Naive thymus-derived CD4-positive, alpha-beta T cell (primary cell): ENCODE measurements at regions not wholly inside any gene's neighbourhood (a gene's known extent, or its start where the extent isn't known, plus 50 kb on each side); places are given as distances from the start of the nearest gene placed in this dataset.

Experiments used
- ATAC-seq: fragments of 150-1000 bp; cut with Tn5 transposase; 2 replicates; pipeline ENCODE4 v1.10.0; 2021; ENCODE audit warnings: mild to moderate bottlenecking, moderate library complexity
- CTCF ChIA-PET: fragments of 350-600 bp; sonication (Branson Sonifier 250); formaldehyde crosslinking; loops from one replicate; lab custom pipeline; 2021; ENCODE audit warnings: antibody characterized with exemption; lab: Charles Lee
- POLR2A ChIA-PET: fragments of 350-600 bp; sonication (Branson Sonifier 250); formaldehyde crosslinking; loops from one replicate; lab custom pipeline; 2021; ENCODE audit warnings: antibody characterized with exemption, inconsistent platforms; lab: Charles Lee
- DNase-seq, 9 donors: peaks; one replicate each; pipeline versions ENCODE4 v3.0.0 to v3.0.0-alpha.2; 2020 to 2022; ENCODE audit warnings: mixed read lengths in 1 of 9
- H3K27ac ChIP-seq: one replicate; pipeline ENCODE4 v1.7.0; 2013; ENCODE audit warnings: mild to moderate bottlenecking, low read depth, low read length, moderate library complexity
- H3K27me3 ChIP-seq, 2 donors: one replicate each; pipeline ENCODE4 v1.7.0; 2013; ENCODE audit warnings: low read length in 2 of 2, mild to moderate bottlenecking in 2 of 2, moderate library complexity in 2 of 2; ENCODE audit not compliant: control insufficient read depth in 2 of 2, insufficient read depth in 2 of 2
- H3K36me3 ChIP-seq, 3 experiments: 1 replicate in 2 of 3; 2 replicates in 1 of 3; pipeline ENCODE4 v1.7.0; 2013; ENCODE audit warnings: low read length in 3 of 3, mild to moderate bottlenecking in 3 of 3, moderate library complexity in 1 of 3; ENCODE audit not compliant: insufficient read depth in 3 of 3, control insufficient read depth in 2 of 3
- H3K4me1 ChIP-seq, 2 donors: one replicate each; pipeline ENCODE4 v1.7.0; 2013; ENCODE audit warnings: low read length in 2 of 2, mild to moderate bottlenecking in 2 of 2, moderate library complexity in 1 of 2; ENCODE audit not compliant: control insufficient read depth in 2 of 2, insufficient read depth in 2 of 2
- H3K4me3 ChIP-seq: 2 replicates; pipeline ENCODE4 v1.7.0; 2013; ENCODE audit warnings: mild to moderate bottlenecking, low read length
- H3K9me3 ChIP-seq, 3 experiments: 1 replicate in 2 of 3; 2 replicates in 1 of 3; pipeline ENCODE4 v1.7.0; 2013; ENCODE audit warnings: low read length in 3 of 3; ENCODE audit not compliant: control insufficient read depth in 2 of 3
- H3K27ac Mint-ChIP-seq, 9 donors: one replicate each; pipeline ENCODE4 v1.8.0; 2020 to 2022; ENCODE audit warnings: mixed read lengths in 9 of 9, mild to moderate bottlenecking in 8 of 9, moderate library complexity in 5 of 9, inconsistent platforms in 2 of 9
- H3K27me3 Mint-ChIP-seq, 5 donors: one replicate each; pipeline ENCODE4 v1.8.0; 2021 to 2022; ENCODE audit warnings: mixed read lengths in 5 of 5, mild to moderate bottlenecking in 1 of 5
- H3K36me3 Mint-ChIP-seq, 5 donors: one replicate each; pipeline ENCODE4 v1.8.0; 2020 to 2022; ENCODE audit warnings: mixed read lengths in 5 of 5, mild to moderate bottlenecking in 3 of 5, inconsistent platforms in 1 of 5
- H3K4me1 Mint-ChIP-seq, 7 donors: one replicate each; pipeline ENCODE4 v1.8.0; 2020 to 2022; ENCODE audit warnings: mixed read lengths in 7 of 7, mild to moderate bottlenecking in 3 of 7, inconsistent platforms in 1 of 7
- H3K4me3 Mint-ChIP-seq, 10 donors: one replicate each; pipeline ENCODE4 v1.8.0; 2020 to 2022; ENCODE audit warnings: mild to moderate bottlenecking in 10 of 10, mixed read lengths in 10 of 10, moderate library complexity in 6 of 10, inconsistent platforms in 2 of 10
- H3K9me3 Mint-ChIP-seq, 11 donors: one replicate each; pipeline ENCODE4 v1.8.0; 2020 to 2022; ENCODE audit warnings: mixed read lengths in 11 of 11, mild to moderate bottlenecking in 4 of 11, inconsistent platforms in 1 of 11, moderate library complexity in 1 of 11
- intact Hi-C, 2 donors: fragments of 100-400 bp; cut with micrococcal nuclease; formaldehyde crosslinking; loops; one replicate each; pipeline ENCODE4 v1.15.1; 2023

DNA sequence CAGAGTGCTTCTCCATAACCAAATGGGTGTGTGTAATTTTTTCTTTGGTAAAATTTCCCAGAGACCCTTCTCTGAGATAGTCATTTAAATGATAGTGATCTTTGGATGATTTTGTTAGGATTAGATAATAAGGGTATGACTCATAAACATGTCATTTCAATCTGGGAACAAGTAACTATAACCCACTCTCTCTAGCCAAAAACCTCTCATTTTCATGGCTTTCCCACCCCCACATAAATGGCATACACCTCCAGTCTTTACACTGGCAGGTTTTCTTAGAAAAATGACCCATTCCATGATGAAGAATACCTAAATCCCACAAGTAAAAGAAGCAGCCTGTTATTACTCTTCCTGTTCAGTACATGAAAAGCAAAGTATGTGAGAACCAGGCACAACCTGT lies 572.0 kb upstream of the ZEB2 start:
- no peaks in the 10 kb centered on the region for H3K9me3 ChIP-seq
- DNase-seq, result no peak
- H3K36me3 Mint-ChIP-seq, result no peaks in the 10 kb centered on the region
- ChIA-PET POLR2A (no interaction called here), CTCF (no interaction called here)
- no peaks in the 10 kb centered on the region for H3K27me3 ChIP-seq
- peaks cover 0 to 4% (median 0%) of the 10 kb centered on the region in 5 donors for H3K27me3 Mint-ChIP-seq
- H3K4me1 ChIP-seq, result no peaks in the 10 kb centered on the region
- ATAC-seq, result no peak
- H3K9me3 Mint-ChIP-seq, result peaks cover 0 to 11% (median 0%) of the 10 kb centered on the region in 11 donors
- no peak overlapping the region for H3K4me3 ChIP-seq
- intact Hi-C loops, result no loop called here
- no peak overlapping the region for H3K4me3 Mint-ChIP-seq
- no peaks in the 10 kb centered on the region for H3K4me1 Mint-ChIP-seq
- H3K36me3 ChIP-seq, result no peaks in the 10 kb centered on the region
- H3K27ac ChIP-seq, result no peak overlapping the region
- no peak overlapping the region for H3K27ac Mint-ChIP-seq

DNA sequence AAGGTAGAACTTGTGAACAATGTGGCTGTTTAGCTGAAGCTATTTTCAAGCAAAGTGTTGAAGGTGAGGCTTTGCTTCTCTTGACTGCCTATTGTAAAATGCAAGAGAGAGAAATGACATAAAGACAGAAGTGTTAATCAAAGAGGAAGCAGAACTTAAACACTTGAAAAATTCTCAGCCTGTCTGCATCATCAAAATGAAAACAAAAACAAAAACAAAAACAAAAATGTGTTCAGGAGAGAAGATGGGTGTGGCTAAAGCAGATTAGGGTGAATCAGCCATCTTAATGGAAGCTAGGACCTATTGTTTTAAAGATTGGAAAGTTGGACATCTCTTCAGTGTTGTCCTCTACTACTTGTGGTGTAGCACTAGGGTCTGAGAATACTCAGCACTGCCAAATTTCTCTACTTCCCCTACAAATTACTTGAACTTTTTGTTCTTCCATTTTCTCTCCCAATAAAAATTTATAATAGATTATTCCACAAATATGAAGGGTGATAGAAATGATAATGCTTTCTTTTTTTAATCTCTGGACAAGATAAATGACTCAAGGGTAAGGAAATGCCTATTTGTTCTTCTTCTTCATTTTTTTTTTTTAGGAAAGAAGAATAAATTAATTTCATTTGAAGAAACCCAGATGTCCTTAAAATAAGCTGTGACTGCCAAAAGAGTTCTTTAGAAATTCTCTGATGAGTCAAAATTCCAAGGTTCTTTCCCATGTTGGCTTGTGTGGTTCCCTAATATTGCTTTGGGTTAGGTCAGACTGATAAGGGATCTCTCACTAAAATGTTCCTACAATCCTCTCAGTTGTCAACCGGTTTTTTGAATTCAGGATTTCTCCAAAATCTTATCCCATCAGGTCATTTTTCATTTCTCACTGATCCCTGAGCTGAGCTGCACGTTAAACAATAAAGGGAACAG lies 571.2 kb upstream of the ZEB2 start:
- no peak overlapping the region for H3K27ac Mint-ChIP-seq
- no peaks in the 10 kb centered on the region for H3K36me3 Mint-ChIP-seq
- no peak overlapping the region for H3K4me3 Mint-ChIP-seq
- H3K27me3 ChIP-seq, result no peaks in the 10 kb centered on the region
- peaks cover 0 to 11% (median 0%) of the 10 kb centered on the region in 11 donors for H3K9me3 Mint-ChIP-seq
- H3K27me3 Mint-ChIP-seq, result peaks cover 0 to 4% (median 0%) of the 10 kb centered on the region in 5 donors
- ChIA-PET POLR2A (no interaction called here), CTCF (no interaction called here)
- no peaks in the 10 kb centered on the region for H3K4me1 ChIP-seq
- no peak for ATAC-seq
- no peak overlapping the region for H3K4me3 ChIP-seq
- no peak for DNase-seq
- H3K27ac ChIP-seq, result no peak overlapping the region
- no peaks in the 10 kb centered on the region for H3K4me1 Mint-ChIP-seq
- no peaks in the 10 kb centered on the region for H3K9me3 ChIP-seq
- intact Hi-C loops, result no loop called here
- no peaks in the 10 kb centered on the region for H3K36me3 ChIP-seq

DNA sequence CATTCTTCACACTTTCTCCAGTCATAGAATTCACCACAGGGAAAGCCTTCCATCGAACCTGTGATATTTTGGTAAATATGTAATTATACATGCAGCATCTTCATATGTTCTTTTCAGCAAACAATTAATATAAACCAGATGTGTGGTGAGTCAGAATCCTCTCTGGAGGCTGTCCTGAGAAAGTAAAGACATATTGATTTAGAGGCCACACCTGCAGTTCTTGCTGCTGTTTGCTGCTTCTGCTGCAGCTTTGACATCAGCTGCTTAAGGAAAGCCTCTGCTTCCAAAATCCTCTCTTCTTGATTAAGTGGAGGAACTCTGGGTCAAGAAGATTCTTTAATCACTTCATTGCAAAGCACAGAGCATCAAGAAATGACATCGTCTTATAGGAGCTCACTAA lies 568.8 kb upstream of the ZEB2 start:
- CTCF ChIA-PET, result interaction anchor here (0.6 kb wide), 1 partner anchor 8 kb away, joined by 4 read pairs; no protein-coding TSS in a partner anchor
- Mint-ChIP-seq H3K27ac (no peak overlapping the region), H3K9me3 (peaks cover 0 to 11% (median 0%) of the 10 kb centered on the region in 11 donors), H3K36me3 (no peaks in the 10 kb centered on the region), H3K4me1 (no peaks in the 10 kb centered on the region), H3K4me3 (no peak overlapping the region), H3K27me3 (peaks cover 0 to 4% (median 0%) of the 10 kb centered on the region in 5 donors)
- H3K9me3 ChIP-seq, result no peaks in the 10 kb centered on the region
- ATAC-seq (no peak), DNase-seq (no peak)
- H3K27ac ChIP-seq, result no peak overlapping the region
- intact Hi-C loops, result no loop called here
- POLR2A ChIA-PET, result no interaction called here
- H3K36me3 ChIP-seq, result no peaks in the 10 kb centered on the region
- H3K4me1 ChIP-seq, result no peaks in the 10 kb centered on the region
- H3K4me3 ChIP-seq, result no peak overlapping the region
- H3K27me3 ChIP-seq, result no peaks in the 10 kb centered on the region

DNA sequence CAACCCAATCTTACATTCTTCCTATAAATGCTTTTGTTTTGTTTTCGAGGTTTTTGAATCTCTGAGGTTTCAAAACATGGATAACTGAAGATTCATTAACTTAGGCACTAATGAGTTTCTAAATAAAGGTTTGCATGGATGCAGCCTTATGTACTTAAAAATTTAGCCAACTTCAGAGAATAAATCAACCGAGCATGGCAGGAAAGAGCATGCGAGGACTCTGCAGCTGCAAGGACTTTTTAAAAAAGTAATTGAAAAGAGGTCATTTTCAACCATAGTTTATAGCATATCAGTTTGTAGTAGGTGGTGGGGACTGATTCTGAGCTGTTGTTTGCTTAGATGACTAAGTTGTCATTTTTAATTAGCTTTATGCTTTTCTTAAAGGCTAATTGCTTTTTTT lies 567.0 kb upstream of the ZEB2 start:
- no peak for ATAC-seq
- H3K4me3 Mint-ChIP-seq, result no peak overlapping the region
- peaks cover 0 to 4% (median 0%) of the 10 kb centered on the region in 5 donors for H3K27me3 Mint-ChIP-seq

DNA sequence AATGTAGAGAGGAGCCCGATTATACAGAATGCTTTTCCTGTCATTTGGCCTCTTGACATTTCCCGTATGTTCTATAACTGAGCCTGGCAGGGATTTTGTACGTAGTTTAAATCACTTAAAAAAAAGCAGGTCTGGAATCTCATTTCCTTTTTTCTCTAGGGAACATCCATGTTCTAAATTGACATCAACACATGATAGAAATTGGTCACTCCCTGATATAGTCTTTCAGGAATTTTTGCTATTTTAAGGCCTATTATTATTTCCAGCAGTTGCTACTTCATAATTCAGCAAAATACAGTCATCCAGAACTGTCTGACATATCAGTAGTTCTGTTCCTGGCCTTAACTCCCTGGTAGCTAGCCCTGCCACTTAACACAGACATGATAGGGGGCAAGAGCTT lies 565.7 kb upstream of the ZEB2 start:
- peaks cover 0 to 9% (median 0%) of the 10 kb centered on the region in 11 donors for H3K9me3 Mint-ChIP-seq
- no peak overlapping the region for H3K27ac ChIP-seq
- no peaks in the 10 kb centered on the region for H3K36me3 Mint-ChIP-seq
- intact Hi-C loops, result no loop called here
- ChIA-PET CTCF (no interaction called here), POLR2A (no interaction called here)
- no peak overlapping the region for H3K4me3 Mint-ChIP-seq
- H3K4me1 Mint-ChIP-seq, result no peaks in the 10 kb centered on the region
- H3K9me3 ChIP-seq, result no peaks in the 10 kb centered on the region
- no peaks in the 10 kb centered on the region for H3K27me3 ChIP-seq
- no peak overlapping the region for H3K4me3 ChIP-seq
- H3K27me3 Mint-ChIP-seq, result peaks cover 0 to 8% (median 0%) of the 10 kb centered on the region in 5 donors
- ATAC-seq (no peak), DNase-seq (no peak)
- no peaks in the 10 kb centered on the region for H3K4me1 ChIP-seq
- H3K36me3 ChIP-seq, result no peaks in the 10 kb centered on the region
- H3K27ac Mint-ChIP-seq, result no peak overlapping the region

More for the DNA sequence above, 567.0 kb upstream of the ZEB2 start:
- ChIA-PET CTCF (no interaction called here), POLR2A (no interaction called here)
- Mint-ChIP-seq H3K27ac (no peak overlapping the region), H3K36me3 (no peaks in the 10 kb centered on the region), H3K9me3 (peaks cover 0 to 11% (median 0%) of the 10 kb centered on the region in 11 donors), H3K4me1 (no peaks in the 10 kb centered on the region)
- Histone ChIP-seq H3K27me3 (no peaks in the 10 kb centered on the region), H3K4me1 (no peaks in the 10 kb centered on the region), H3K36me3 (no peaks in the 10 kb centered on the region), H3K9me3 (no peaks in the 10 kb centered on the region), H3K27ac (no peak overlapping the region), H3K4me3 (no peak overlapping the region)
- intact Hi-C loops, result no loop called here
- no peak for DNase-seq

DNA sequence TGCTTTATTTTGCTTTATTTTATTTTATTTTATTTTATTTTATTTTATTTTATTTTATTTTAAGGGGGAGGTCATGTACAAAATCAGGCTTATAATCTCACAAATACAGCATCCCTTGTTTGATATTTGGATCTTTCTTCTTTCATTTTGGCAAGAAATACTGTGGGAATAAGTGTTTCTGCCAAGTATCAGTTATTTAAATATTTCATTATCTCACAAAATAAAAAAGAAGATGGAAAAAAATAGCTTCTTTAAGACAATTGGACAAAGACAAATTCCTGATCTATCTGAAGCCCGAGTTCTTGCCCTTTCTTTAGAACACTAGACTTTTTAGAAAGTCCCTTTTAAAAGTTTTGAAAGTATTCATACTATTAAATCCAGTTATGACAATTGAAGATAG lies 560.5 kb upstream of the ZEB2 start:
- DNase-seq (no peak), ATAC-seq (no peak)
- no peaks in the 10 kb centered on the region for H3K4me1 Mint-ChIP-seq
- POLR2A ChIA-PET, result no interaction called here
- no peaks in the 10 kb centered on the region for H3K4me1 ChIP-seq
- no peaks in the 10 kb centered on the region for H3K36me3 ChIP-seq
- intact Hi-C loops, result no loop called here
- no peaks in the 10 kb centered on the region for H3K27me3 ChIP-seq
- no peak overlapping the region for H3K4me3 ChIP-seq
- no peak overlapping the region for H3K4me3 Mint-ChIP-seq
- no peaks in the 10 kb centered on the region for H3K36me3 Mint-ChIP-seq
- peaks cover 0 to 4% (median 0%) of the 10 kb centered on the region in 5 donors for H3K27me3 Mint-ChIP-seq
- H3K27ac Mint-ChIP-seq, result no peak overlapping the region
- CTCF ChIA-PET, result interaction anchor here (0.6 to 0.7 kb wide), 2 partner anchors 9 to 276 kb away, joined by 3 to 4 read pairs; no protein-coding TSS in a partner anchor
- H3K9me3 Mint-ChIP-seq, result peaks cover 0 to 5% (median 0%) of the 10 kb centered on the region in 11 donors
- no peak overlapping the region for H3K27ac ChIP-seq
- H3K9me3 ChIP-seq, result no peaks in the 10 kb centered on the region

DNA sequence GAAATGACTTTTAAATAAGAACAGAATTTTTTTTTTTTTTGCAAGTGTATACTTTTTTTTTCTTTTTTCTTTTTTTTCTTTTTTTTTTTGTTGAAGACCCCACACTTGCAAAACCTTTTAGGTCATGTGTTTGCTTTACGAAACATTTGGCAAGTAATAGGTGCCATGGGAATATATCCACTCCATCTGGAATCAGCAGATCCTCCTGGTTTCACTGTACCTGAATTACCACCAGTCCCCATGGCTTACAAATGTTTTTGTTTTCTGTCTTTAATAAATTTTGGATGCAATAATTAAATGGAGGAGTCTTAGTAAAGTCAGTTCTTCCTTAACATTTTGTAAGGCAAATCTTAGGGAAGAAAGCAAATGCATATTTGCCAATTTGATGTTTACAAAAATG lies 559.7 kb upstream of the ZEB2 start:
- H3K4me3 ChIP-seq, result no peak overlapping the region
- Mint-ChIP-seq H3K4me1 (no peaks in the 10 kb centered on the region), H3K9me3 (peaks cover 0 to 5% (median 0%) of the 10 kb centered on the region in 11 donors), H3K36me3 (no peaks in the 10 kb centered on the region), H3K27ac (no peak overlapping the region), H3K4me3 (no peak overlapping the region), H3K27me3 (peaks cover 0 to 4% (median 0%) of the 10 kb centered on the region in 5 donors)
- H3K9me3 ChIP-seq, result no peaks in the 10 kb centered on the region
- H3K4me1 ChIP-seq, result no peaks in the 10 kb centered on the region
- no peaks in the 10 kb centered on the region for H3K36me3 ChIP-seq
- H3K27ac ChIP-seq, result no peak overlapping the region
- intact Hi-C loops, result no loop called here
- POLR2A ChIA-PET, result no interaction called here
- CTCF ChIA-PET, result no interaction called here
- no peak for DNase-seq
- no peaks in the 10 kb centered on the region for H3K27me3 ChIP-seq
- ATAC-seq, result no peak
